NCI-H345 (cell line): ENCODE measurements at regions not wholly inside any gene's neighbourhood (a gene's known extent, or its start where the extent isn't known, plus 50 kb on each side); places are given as distances from the start of the nearest gene placed in this dataset.

ENCODE experiments used
- DNase-seq: peaks from one replicate; lab custom pipeline; 2025; lab: John Stamatoyannopoulos, UW

GRCh38 chr21:19844334-19844733 is 1153.9 kb upstream of the NCAM2 start:
- no peak for DNase-seq

GRCh38 chr21:19850157-19850556 is 1148.1 kb upstream of the NCAM2 start:
- no peak for DNase-seq

- DNase-seq: no peak
Observed at GRCh38 chr21:19853061-19853460, 1145.1 kb upstream of the NCAM2 start.

DNA sequence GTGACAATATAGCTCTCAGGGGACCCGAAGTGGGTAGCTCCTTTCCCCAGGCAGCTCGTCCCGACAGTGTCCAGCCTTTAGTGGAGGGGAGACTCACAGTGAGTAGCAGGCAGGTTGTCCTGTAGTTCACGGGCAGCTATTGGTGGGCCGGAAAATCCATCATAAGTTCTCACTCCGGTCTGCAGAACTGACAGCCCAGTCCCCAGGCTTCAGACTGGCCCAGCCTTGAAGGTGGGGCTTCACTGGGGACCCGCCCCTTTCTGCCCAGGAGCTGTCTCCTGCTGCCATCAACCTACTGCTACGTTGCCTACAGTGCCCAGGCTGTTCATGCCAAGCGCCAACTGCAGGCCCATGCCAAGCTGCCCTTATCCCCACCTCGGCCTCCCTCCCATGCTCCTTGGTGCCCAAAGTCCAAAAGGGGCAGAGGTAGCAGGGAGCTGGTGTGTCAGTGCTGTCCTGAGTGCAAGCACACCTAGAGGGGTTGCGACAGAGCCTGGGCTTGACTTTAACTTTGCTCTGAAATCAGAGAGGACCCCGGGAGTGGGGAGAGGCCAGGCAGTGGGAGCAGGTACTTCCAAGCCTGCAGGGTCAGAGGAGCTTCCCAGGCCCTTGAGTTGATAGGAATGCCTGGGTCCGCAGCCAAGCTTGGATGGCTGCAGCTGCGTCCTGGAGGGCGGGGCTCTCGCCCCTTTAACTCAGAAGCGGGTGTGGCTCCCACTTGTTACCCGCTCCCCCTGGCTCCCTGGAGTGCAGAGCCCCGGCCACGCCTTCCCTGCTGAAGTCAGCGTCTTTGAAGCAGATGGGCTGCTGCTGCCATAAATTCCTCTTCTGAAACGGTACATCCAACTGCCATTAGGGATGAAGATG is 1144.3 kb upstream of the NCAM2 start:
- no peak for DNase-seq

DNA sequence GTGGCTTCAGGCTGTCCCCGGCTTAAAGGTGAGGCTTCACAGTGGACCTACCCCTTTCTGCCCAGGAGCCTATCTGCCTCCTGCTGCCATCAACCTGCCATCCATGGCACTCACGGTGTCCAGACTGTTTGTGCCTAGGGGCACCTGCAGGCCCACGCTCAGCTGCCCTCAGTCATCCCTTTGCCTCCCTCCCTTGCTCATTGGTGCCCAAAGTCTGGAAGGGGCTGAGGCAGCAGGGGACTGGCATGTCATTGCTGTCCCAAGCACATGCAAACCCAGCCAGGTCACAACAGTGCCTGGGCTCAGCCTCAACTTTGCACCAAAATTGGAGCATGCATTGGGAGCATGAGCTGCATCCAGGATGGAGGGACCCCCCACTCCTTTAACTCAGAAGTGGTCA is 1142.7 kb upstream of the NCAM2 start:
- DNase-seq: no peak

- DNase-seq: peak; percentile 43
Observed at GRCh38 chr21:19864476-19864875, 1133.7 kb upstream of the NCAM2 start.

DNA sequence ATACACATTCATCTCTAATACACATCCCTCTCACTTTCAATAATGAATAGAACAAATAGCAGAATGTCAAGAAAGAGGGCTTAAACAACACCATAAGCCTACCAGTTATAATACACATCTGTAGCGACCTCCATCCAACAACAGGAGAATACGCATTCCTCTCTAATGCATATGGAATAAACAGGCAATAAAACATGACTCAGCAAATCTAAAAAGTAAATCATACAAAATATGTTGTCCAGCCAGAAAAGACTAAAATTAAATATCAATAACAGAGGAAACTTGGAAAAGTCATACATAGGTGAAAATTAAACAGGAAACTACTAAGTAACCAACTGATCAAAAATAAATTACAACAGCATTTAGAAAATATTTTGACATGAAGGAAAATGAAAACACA is 1127.5 kb upstream of the NCAM2 start:
- no peak for DNase-seq

DNA sequence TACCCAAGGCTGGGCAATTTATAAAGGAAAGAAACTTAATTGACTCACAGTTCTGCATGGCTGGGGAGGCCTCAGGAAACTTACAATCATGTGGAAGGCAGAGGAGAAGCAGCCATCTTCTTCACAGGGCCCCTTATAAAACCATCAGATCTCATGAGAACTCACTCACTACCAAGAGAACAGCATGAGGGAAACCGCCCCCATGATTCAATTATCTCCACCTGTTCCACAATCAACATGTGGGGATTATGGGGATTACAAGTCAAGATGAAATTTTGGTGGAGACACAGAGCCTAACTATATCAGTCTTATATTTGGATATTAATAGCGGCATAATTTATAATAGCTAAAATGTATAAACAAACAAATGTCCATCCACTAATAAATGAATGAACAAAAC is 1123.7 kb upstream of the NCAM2 start:
- DNase-seq: no peak

GRCh38 chr21:19878133-19878532 is 1120.1 kb upstream of the NCAM2 start:
- no peak for DNase-seq

DNA sequence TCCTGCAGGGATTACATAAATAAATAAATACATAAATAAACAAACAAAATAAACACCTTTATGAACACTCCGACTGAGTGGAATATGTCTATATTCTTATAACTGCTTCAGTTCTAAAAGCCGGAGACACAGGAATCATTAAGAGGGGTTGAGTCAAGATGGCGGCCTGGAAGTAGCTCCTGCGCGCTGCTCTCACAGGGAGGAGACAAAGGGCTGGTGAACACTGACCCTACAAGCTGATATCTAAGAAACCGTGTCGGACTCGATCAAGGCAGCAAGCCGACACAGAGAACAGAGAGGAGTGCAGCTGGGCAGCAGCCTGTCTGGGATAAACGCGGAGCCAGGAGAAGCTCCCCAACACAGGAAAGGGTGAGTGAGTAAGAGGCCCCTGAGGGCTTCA is 1098.6 kb upstream of the NCAM2 start:
- DNase-seq: no peak

DNA sequence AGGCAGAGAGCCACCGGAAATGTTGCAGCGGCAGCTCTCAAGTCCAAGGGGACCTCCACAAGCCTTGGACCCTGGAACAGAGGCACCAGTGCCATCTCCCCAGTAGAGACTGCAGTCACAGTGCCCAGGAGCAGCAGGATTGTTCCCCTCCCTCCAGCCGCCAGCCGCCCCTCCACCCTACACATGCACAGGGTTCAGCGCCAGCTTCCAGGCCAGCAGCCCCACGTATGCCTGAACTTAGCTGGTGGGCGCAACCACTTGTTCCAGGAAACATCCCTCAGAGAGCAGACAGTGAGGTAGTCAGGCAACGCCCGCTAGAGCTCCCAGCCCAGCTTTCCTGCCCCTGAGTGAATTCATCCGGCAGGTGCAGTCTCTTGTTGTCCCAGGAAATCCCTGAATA is 1098.1 kb upstream of the NCAM2 start:
- no peak for DNase-seq

DNA sequence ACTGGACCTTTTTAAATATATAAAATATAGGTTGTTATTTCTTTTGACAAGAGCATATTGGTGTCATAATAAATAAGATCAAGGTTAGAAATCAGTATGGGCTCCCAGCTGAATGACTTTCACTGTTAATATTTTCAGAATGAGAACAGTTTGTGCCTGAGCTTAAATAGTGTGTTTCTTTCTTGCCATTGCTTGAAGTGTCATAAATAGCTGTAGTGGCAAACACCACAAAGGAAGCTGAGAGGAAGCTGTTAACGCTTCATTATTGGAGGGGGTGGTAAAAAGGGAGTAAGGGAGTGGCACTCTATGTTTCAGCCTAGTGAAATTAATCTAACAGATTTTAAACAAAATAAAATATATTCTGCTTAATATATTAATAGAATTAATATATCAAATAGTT is 1089.8 kb upstream of the NCAM2 start:
- no peak for DNase-seq

DNA sequence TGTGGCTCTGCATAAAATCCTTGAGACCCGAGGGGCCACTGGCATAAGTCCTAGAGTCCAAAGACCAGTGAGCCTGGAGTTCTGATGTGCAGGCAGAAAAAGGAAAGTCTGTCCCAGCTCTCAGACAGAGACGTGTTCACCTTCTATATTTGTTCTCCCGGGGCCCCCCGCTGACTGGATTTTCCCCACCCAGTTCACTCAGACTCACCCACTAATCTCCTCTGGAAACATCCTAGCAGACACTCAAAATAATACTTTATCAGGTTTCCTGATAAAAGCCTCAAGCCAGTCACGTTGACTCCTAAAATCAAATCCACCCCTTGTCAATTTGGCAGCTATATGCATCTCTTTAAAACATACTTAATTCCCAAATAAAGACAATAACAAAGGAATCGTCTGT is 1084.2 kb upstream of the NCAM2 start:
- DNase-seq: no peak

- DNase-seq: no peak
Observed at GRCh38 chr21:19921211-19921610, 1077.0 kb upstream of the NCAM2 start.

DNA sequence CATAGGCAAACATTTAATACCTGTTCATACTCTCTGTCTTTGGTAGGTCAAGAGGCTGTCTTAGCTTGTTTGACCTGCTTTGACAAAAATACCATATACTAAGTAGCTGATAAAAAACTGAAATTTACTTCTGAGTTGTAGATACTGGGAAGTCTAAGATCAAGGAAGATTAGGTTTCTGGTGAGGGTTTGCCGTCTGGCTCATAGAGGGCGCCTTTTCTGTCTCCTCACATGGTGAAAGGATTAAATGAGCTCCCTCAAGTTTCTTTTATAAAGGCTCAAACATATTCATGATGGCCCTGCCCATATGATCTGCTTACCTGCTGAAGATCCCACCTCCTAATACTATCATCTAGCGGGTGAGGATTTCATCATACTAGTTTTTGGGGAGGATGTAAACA is 1076.1 kb upstream of the NCAM2 start:
- no peak for DNase-seq

- no peak for DNase-seq
Observed at GRCh38 chr21:19935467-19935866, 1062.7 kb upstream of the NCAM2 start.

GRCh38 chr21:19937619-19938018 is 1060.6 kb upstream of the NCAM2 start:
- no peak for DNase-seq

DNA sequence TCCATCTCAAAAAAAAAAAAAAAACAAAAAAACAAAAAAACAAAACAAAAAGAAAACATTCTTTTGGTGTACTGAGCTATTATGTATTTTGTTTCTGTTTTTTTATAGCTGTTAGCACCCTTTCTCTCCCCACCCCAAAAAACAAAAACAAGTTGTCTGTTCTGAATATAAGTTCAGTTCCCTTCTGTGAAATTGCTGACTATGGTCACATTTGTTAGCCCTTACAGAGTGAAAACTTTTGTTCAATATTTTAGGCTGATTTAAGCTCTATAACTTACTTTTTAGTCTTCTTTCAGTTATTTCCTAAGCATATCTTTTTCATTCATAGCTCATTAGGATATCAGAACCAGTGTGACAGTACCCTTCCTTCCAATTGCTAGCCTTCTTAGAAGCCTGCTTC is 1056.6 kb upstream of the NCAM2 start:
- DNase-seq: no peak

DNA sequence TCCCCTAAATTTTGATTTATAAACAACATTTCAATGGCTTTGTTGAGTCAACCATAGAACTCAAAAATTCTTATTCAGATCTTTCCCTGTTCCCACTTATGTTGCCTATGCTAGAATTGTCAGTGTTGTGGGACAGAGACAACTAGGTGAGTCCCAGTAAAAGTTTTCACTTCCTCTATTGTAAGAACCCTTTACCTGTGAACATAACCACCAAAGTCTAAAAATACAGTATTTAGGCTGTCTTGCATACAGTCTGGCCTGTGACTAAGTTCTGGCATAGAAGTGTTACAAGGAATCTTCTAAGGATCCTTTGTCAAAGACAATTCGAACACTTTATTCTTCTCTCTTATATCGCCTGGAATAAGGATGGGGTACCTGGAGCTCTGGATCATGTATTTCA is 1047.9 kb upstream of the NCAM2 start:
- no peak for DNase-seq

- DNase-seq: no peak
Observed at GRCh38 chr21:19969156-19969555, 1029.1 kb upstream of the NCAM2 start.

DNA sequence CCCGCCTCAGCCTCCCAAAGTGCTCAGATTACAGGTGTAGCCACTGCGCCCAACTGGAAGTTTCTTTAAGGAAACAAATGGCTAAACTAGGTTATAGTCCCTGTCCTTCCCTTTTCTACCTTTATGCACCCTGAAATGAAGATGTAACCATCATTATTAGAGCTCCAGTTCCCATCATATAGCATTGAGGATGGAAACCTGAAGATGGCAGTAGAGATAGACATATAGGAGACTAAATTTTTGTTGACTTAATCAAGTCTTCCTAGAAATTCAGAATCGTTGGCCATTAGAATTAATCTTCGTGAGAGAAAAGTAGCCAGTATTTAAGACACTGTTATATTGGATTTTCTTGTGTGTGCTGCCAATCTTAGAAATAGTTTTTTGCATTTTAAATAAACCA is 1016.3 kb upstream of the NCAM2 start:
- DNase-seq: no peak

- no peak for DNase-seq
Observed at GRCh38 chr21:19986396-19986795, 1011.8 kb upstream of the NCAM2 start.

DNA sequence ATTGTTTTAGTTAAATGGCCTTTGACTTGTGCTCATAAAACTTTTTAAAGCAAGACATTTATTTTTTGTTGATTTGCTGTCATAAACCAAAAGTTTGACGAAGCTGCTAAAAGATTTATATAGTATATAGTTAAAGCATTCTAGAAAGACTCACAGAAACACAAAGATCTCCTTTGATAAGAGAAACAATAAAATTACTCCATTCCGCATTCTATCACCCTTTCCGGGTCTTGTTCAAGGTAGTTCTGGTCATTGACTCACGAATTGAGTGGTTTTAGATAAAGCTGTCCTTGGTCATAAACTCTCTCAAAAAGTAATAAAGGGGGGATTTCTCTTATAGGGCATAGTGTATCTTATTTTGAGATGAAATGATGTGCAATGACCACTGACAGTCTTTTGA is 1010.5 kb upstream of the NCAM2 start:
- DNase-seq: no peak

GRCh38 chr21:19992540-19992939 is 1005.7 kb upstream of the NCAM2 start:
- DNase-seq: no peak
